ENCODE measurements at regions not wholly inside any gene's neighbourhood (a gene's known extent, or its start where the extent isn't known, plus 50 kb on each side); places are given as distances from the start of the nearest gene placed in this dataset.
A peak's percentile ranks its signal among the peaks of the same experiment; 100 is the strongest.

GRCh38 chrX:9355739-9356138, 109.1 kb upstream of the TBL1X start:
- POLR2A ChIA-PET (ENCODE audit: unreplicated experiment) = no interaction called here
- H2BK20ac ChIP-seq (ENCODE audit: low read depth, low read length) = no peak overlapping the region

More at GRCh38 chrX:9355739-9356138, 109.1 kb upstream of the TBL1X start:
- H3K23ac ChIP-seq (ENCODE audit: low read depth, low read length) = no peak overlapping the region
- H3K4me1 ChIP-seq (ENCODE audit: control insufficient read depth, insufficient read depth, low read length) = peaks cover 6% of the 10 kb centered on the region
- H2AFZ ChIP-seq (replicated peaks; ENCODE audit: low read length, poor library complexity) = no peak overlapping the region
- H3K18ac ChIP-seq (ENCODE audit: low read depth, low read length) = no peak overlapping the region
- no peak overlapping the region for H3K27ac ChIP-seq (ENCODE audit: insufficient read depth, low read length)
- no peak for TF ChIP-seq RFX5 (IDR thresholded peaks at IDR 0.05; ENCODE audit: low read depth, low read length)
- no peak for TF ChIP-seq NFE2L2 (IDR thresholded peaks at IDR 0.05; ENCODE audit: low read depth, low read length)
- no peak for TF ChIP-seq FOS (IDR thresholded peaks at IDR 0.05; ENCODE audit: low read depth, low read length)
- TF ChIP-seq MAZ (IDR thresholded peaks at IDR 0.05; ENCODE audit: borderline replicate concordance, low read depth, low read length) = no peak
- TF ChIP-seq SMC3 (IDR thresholded peaks at IDR 0.05; ENCODE audit: low read depth, low read length) = no peak
- no peak for TF ChIP-seq MAFK (IDR thresholded peaks at IDR 0.05; ENCODE audit: low read depth, low read length)
- no peak for TF ChIP-seq RCOR1 (IDR thresholded peaks at IDR 0.05; ENCODE audit: insufficient replicate concordance, low read length)
- no peak for TF ChIP-seq BHLHE40 (IDR thresholded peaks at IDR 0.05; ENCODE audit: low read depth, low read length)
- no peak for TF ChIP-seq CHD1 (IDR thresholded peaks at IDR 0.05; ENCODE audit: low read depth, low read length)
- TF ChIP-seq ELK1 (IDR thresholded peaks at IDR 0.05; ENCODE audit: borderline replicate concordance, low read depth, low read length) = no peak
- TF ChIP-seq RAD21 (IDR thresholded peaks at IDR 0.05; ENCODE audit: low read length) = no peak
- 0 out of 2 replicates have a peak, but pooled peaks cover 3% of the 10 kb centered on the region for H3K9me1 ChIP-seq (ENCODE audit: insufficient read depth, low read length)
- 83% methylated on average over 2 of the region's 9 CpGs; no CpG with 5 or more reads in 1 of the 2 experiments for WGBS, 2 experiments (ENCODE audit: extremely low coverage in 2 of 2, insufficient read length in 1 of 2)
- no peak overlapping the region for H2BK15ac ChIP-seq (ENCODE audit: low read depth, low read length)
- dilution Hi-C loops (cut with HindIII; ENCODE audit: low sequenced_read_pairs, unreplicated experiment) = no loop called here
- H3K9me3 ChIP-seq (ENCODE audit: control insufficient read depth, insufficient read depth, low read length) = no peaks in the 10 kb centered on the region; the same call in 1 of the 2 replicates
- no peaks in the 10 kb centered on the region for H3K79me1 ChIP-seq (ENCODE audit: low read depth in 1 of 2, low read length in 2 of 2)
- no peak overlapping the region for H4K8ac ChIP-seq (ENCODE audit: low read depth in 2 of 2, low read length in 2 of 2)
- no peak overlapping the region for H3K56ac ChIP-seq (ENCODE audit: extremely low read depth, insufficient read depth, low read length)
- H3K4me2 ChIP-seq (ENCODE audit: low read depth, low read length) = no peak overlapping the region
- intact Hi-C loops (cut with micrococcal nuclease) = no loop called here
- CTCF ChIA-PET = no interaction called here
- no peak overlapping the region for H4K91ac ChIP-seq (ENCODE audit: insufficient read depth, low read depth, low read length)
- no peaks in the 10 kb centered on the region for H4K20me1 ChIP-seq (ENCODE audit: insufficient read depth, low read length)
- 0 out of 2 replicates have a peak overlapping the region, but pooled peaks have one; percentile 22 for H3K4ac ChIP-seq (ENCODE audit: low read depth, low read length)
- no peak overlapping the region for H3K14ac ChIP-seq (replicated peaks; ENCODE audit: low read depth, low read length)
- ATAC-seq (ENCODE audit: low read depth) = no peak
- no peak overlapping the region for H2BK5ac ChIP-seq (ENCODE audit: low read depth, low read length, poor library complexity, severe bottlenecking)
- H3K36me3 ChIP-seq (ENCODE audit: control insufficient read depth, insufficient read depth, low read length) = no peaks in the 10 kb centered on the region
- no peak overlapping the region for H2AK9ac ChIP-seq (replicated peaks; ENCODE audit: low read depth, low read length, poor library complexity)
- peak overlapping the region; percentile 6; the same call in 1 of the 2 replicates for H2BK120ac ChIP-seq (ENCODE audit: low read depth, low read length)
- in situ Hi-C loops (cut with MboI; ENCODE audit: low sequenced_read_pairs) = loop anchor here (10.0 kb wide), 1 partner anchor 99 kb away; no protein-coding TSS in a partner anchor
- H3K9ac ChIP-seq (ENCODE audit: low read depth, low read length) = no peak overlapping the region
- H2AK5ac ChIP-seq (ENCODE audit: low read depth, low read length) = no peak overlapping the region
- no TSS peak for BruUV-seq (replicated peaks)
- H3K4me3 ChIP-seq (ENCODE audit: insufficient read depth, low read depth, low read length) = no peak overlapping the region
- no peaks in the 10 kb centered on the region for H3K27me3 ChIP-seq (ENCODE audit: control insufficient read depth, insufficient read depth, low read length)
- DNase-seq = no peak
- no peak overlapping the region for H4K5ac ChIP-seq (ENCODE audit: low read depth, low read length)

Measured in IMR-90 (cell line).